Posterior cingulate gyrus (tissue), 11 donors: ENCODE measurements at regions not wholly inside any gene's neighbourhood (a gene's known extent, or its start where the extent isn't known, plus 50 kb on each side); places are given as distances from the start of the nearest gene placed in this dataset.

Experiments used
- DNase-seq, 10 donors: peaks; one replicate each; pipeline versions ENCODE4 v3.0.0 to v3.0.0-alpha.2; 2020 to 2021; ENCODE audit warnings: mixed read lengths in 3 of 10
- intact Hi-C: fragments of 100-400 bp; cut with DNase I; formaldehyde crosslinking; loops from one replicate; pipeline ENCODE4 v1.15.1; 2023

DNA sequence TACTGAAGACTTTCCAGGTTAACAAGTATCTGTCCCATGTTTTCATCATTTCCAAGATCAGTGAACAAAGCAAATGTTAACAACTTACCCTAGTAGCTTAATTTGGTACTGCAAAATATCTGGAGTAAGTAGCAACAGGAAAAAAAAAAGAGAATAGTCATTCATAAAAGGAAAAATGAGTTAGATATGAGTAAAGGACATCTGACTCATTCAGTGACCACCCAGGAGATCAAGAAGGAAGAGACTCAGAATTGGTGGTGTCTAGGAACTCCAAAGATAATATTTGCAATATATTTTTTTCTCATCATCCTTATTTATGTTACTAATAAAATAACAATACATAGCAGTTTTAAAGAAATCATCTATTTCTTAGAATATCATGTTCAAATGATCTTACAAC is 253.8 kb upstream of the COL8A1 start:
- intact Hi-C loops: no loop called here
- no peak for DNase-seq

GRCh38 chr3:99376926-99377325 is 261.5 kb upstream of the COL8A1 start:
- intact Hi-C loops: no loop called here

DNA sequence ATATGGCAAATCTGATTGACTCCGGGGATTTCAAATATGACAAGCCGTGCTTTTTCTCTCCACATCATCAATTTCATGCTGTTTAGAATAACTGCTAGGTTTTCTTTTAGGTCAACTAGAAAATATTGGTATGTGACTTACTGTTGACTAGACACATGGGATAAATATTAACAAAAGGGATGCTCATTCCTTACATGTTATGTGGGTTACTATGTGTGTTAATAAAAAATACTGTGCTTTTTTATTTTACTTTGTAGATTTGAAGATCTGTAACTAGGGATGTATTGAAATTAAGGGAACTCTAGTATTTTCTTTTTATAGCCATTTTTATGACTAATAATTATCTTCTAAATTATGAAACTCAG is 264.6 kb upstream of the COL8A1 start:
- no peak for DNase-seq
- intact Hi-C loops: no loop called here

More at GRCh38 chr3:99376926-99377325, 261.5 kb upstream of the COL8A1 start:
- DNase-seq: peak in 1 of 10 donors; percentile 17

DNA sequence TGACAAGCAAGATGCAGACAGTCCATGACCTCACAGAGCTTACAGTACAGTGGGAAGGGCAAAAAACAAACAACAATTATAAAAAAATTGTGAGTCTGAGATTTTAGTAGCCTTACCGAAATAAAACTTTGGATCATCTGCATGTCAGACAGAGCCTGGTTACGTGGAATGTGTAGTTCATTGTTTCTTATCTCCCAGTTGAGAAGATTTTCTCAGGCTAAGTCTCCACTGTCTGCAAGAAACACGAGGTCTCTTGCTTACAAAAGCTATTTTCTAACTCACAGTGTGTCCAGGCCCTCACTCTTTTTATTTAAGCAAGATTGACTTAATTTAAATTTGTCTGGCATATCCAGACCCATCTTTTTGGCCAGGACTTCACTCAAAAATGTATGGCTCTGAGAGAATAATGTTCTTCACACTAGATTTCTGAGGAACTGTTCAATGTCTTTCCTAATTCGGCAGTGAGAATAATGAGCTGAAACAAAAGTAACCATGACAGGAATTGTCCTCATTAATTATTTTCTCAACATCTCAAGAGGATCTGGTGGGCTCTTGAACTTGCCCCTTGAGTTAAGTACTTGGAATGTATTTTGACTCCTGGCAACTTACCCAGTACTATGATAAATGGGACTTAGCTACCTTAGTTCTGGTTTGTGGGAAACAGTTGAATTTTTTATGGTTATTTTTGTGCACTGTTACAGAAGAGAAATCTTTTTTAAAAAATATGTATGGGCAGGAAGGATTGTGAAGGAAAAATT is 265.1 kb upstream of the COL8A1 start:
- no peak for DNase-seq
- intact Hi-C loops: no loop called here

GRCh38 chr3:99366663-99367429 is 271.5 kb upstream of the COL8A1 start:
- intact Hi-C loops: no loop called here
- no peak for DNase-seq

- no peak for DNase-seq
- intact Hi-C loops: no loop called here
Observed at GRCh38 chr3:99365979-99366378, 272.4 kb upstream of the COL8A1 start.

DNA sequence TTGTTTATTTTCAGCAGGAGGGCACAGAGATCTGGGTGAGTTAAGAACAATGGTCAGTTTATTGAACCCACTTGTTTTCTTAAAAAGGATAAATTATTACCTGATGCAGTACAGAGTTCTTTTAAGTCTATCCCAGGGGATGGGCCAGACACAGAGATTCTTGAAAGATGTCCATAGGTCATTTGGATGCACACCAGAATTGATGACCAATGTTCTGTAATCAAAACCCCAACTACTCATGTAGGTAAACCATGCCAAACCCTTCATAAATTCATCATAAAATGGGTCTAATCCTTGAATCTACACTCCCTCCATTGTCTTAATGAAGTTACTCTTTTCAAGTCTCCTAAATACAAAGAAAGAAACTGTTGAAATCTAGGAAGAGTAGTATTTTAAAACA is 273.0 kb upstream of the COL8A1 start:
- DNase-seq: no peak
- intact Hi-C loops: no loop called here

DNA sequence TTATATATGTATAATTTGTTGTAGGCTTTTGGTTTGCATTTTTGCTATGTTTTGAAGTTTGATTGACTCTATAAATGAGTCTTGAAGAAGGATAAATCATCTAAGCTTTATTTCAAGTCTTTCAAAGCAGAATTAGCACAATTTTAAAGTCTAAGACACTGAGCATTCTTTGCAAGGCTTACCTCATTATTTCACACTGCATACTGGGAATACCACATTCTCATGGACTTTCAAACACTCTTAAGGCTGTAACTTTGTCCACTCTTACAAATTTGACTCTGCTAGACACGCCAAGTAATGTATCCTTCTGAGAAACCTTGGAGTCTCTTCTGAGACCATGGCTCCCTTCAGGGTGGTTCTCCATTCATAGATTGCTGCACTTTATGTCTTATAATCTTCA is 281.3 kb upstream of the COL8A1 start:
- DNase-seq: no peak
- intact Hi-C loops: no loop called here

GRCh38 chr3:99356696-99357095 is 281.7 kb upstream of the COL8A1 start:
- intact Hi-C loops: no loop called here

GRCh38 chr3:99355465-99355864 is 282.9 kb upstream of the COL8A1 start:
- DNase-seq: no peak

More at GRCh38 chr3:99356696-99357095, 281.7 kb upstream of the COL8A1 start:
- no peak for DNase-seq

GRCh38 chr3:99352811-99353210 is 285.6 kb upstream of the COL8A1 start:
- intact Hi-C loops: no loop called here
- DNase-seq: no peak

More at GRCh38 chr3:99355465-99355864, 282.9 kb upstream of the COL8A1 start:
- intact Hi-C loops: no loop called here

DNA sequence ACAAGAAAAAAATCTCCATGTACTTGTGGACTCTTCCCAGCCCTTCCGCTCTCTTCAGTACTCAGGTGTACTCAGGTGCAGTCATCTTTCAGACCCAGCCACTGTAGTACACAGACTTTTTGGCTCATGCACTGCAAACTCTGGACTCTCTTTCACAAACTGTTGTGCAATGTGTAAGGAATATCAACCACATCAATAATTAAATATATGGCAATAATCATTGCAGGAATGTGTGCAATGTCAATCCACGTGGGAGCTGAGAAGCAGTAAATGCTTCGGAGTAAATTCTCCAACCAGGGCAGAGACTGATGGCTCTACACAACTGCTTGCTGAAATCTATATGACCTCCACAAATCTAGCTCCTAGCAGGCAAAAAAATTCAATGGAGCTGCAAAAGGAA is 287.3 kb upstream of the COL8A1 start:
- no peak for DNase-seq

GRCh38 chr3:99348451-99348850 is 289.9 kb upstream of the COL8A1 start:
- intact Hi-C loops: no loop called here
- no peak for DNase-seq

More for the DNA sequence above, 287.3 kb upstream of the COL8A1 start:
- intact Hi-C loops: no loop called here

GRCh38 chr3:99344216-99344615 is 294.2 kb upstream of the COL8A1 start:
- no peak for DNase-seq

GRCh38 chr3:99342383-99342782 is 296.0 kb upstream of the COL8A1 start:
- intact Hi-C loops: no loop called here
- DNase-seq: no peak

More at GRCh38 chr3:99344216-99344615, 294.2 kb upstream of the COL8A1 start:
- intact Hi-C loops: no loop called here

DNA sequence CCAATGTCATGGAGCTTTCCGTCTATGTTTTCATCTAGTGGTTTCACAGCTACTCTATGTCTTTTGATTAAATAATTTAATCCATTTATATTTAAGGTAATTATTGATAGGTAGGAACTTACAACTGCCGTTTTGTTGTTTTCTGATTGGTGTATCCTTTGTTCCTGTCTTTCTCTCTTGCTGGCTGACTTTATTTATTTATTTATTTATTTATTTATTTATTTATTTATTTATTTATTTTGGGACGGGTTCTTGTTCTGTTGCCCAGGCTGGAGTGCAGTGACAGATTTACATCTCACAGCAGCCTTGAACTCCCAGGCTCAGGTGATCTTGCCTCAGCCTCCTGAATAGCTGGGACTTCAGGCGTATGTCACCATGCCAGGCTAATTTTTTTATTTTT is 299.2 kb upstream of the COL8A1 start:
- no peak for DNase-seq
- intact Hi-C loops: no loop called here

DNA sequence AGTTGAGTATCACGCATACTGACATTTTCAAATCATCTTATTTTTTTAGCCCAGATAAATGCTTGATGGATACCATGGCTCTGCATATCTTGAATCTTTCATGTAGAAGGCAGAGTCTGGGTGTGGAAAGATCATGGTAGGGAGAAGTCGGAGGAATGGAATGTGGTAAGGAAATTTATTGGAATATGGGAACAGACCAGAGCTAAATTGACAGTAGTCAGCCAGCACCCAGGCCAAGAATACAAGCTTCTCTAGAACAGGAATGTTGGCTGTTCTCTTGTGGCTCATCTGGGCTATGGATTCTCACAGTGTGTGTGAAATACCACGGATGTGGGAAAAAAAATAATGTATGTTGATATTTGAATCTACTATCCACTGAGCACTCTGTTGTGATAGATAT is 305.7 kb upstream of the COL8A1 start:
- intact Hi-C loops: no loop called here

DNA sequence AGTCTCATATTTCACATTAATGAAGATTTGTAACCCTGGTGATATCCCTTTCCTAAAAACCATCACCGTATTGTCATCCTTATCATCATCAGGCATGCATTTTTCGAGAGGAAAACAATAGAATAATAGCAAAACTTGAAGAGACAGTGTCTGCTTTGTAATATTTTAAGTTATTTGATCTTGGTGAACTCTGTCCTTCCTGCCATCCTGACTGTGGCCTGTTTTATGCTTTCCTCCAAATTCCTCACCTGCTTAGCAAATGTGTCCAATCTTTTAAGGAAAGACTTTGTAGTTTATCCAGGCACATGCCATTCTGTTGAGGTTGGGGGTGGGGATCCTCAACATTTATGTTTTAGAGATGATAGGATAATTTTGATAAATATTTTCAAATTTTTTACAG is 306.1 kb upstream of the COL8A1 start:
- intact Hi-C loops: no loop called here
- DNase-seq: no peak

More for the DNA sequence above, 305.7 kb upstream of the COL8A1 start:
- no peak for DNase-seq

DNA sequence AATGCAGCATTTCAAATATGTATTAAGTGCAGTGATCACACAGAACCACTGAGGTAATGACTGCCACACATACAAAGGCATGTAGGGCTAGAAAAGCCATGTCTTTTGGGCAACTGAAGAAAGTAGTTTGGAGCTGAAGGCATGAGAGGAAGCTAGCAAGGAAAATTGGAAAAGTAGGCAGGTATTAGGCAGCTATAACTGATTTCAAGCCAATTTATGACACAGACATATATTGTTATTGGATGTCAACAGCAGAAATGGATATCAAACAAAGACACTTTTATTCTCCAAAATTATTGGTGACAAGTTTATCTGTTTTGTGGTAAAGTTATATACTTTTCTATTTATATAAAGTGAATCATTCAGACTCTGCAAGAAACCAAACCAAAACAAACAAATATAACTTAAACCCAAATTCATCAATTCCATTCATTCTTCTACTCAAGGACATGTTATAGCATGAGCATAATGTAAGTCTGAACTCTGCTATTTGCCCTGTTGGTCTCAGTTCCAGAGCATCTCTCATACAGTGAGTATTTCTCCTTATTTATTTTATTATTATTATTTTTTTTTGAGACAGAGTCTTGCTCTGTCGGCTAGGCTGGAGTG is 307.4 kb upstream of the COL8A1 start:
- DNase-seq: no peak
- intact Hi-C loops: no loop called here

GRCh38 chr3:99330281-99330680 is 308.1 kb upstream of the COL8A1 start:
- intact Hi-C loops: no loop called here
- no peak for DNase-seq

DNA sequence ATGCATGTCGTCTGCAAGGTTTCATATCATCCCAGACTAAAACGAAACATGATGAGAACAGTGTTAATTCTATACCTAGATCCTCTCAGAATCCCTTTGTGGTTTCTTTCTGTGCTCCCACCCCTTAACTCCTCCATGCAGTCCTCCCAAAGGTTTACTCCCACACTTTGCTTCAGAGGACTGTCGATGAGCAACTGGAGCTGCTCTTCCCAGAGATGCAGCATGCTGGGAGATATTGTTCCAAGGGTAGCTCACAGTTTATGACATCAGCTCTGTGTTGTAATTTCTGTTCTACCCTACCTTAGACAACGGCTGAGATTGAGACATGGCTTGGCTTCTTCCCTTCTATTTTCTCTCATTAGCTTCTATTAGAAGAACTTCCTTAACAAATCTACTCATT is 313.0 kb upstream of the COL8A1 start:
- DNase-seq: no peak
- intact Hi-C loops: no loop called here
